Body of pancreas (tissue), 4 donors: ENCODE measurements at regions not wholly inside any gene's neighbourhood (a gene's known extent, or its start where the extent isn't known, plus 50 kb on each side); places are given as distances from the start of the nearest gene placed in this dataset.

Source experiments
- CTCF ChIP-seq, 7 experiments: fragments of 450-650 bp in 4 of 7; fragments of 200-600 bp in 3 of 7; sonication (generic) in 3 of 7; IDR thresholded peaks; one replicate each; pipeline ENCODE4 v1.5.1; 2016 to 2019; ENCODE audit warnings: antibody characterized with exemption in 7 of 7
- POLR2A ChIP-seq, 3 donors: fragments of 450-650 bp; IDR thresholded peaks; one replicate each; pipeline ENCODE4 v1.6.1; 2016; ENCODE audit warnings: antibody characterized with exemption in 3 of 3, mild to moderate bottlenecking in 2 of 3

GRCh38 chr15:70383856-70384255 lies 286.1 kb upstream of the TLE3 start:
- TF ChIP-seq CTCF (IDR thresholded peaks at IDR 0.05) (no peak), POLR2A (IDR thresholded peaks at IDR 0.05) (no peak)
